Inflammatory macrophage (primary cell): ENCODE measurements at regions not wholly inside any gene's neighbourhood (a gene's known extent, or its start where the extent isn't known, plus 50 kb on each side); places are given as distances from the start of the nearest gene placed in this dataset.
A peak's percentile ranks its signal among the peaks of the same experiment; 100 is the strongest.

ENCODE experiments used
- DNase-seq, 2 donors: peaks; one replicate each; pipeline ENCODE4 v3.0.0-alpha.2; 2020 to 2022

- no peak for DNase-seq
Observed at GRCh38 chr13:107738004-107738403, 477.3 kb downstream of the LIG4 start.

- no peak for DNase-seq
Observed at GRCh38 chr13:107736731-107737130, 478.6 kb downstream of the LIG4 start.

GRCh38 chr13:107736170-107736569, 479.2 kb downstream of the LIG4 start:
- DNase-seq: no peak

GRCh38 chr13:107734891-107735625, 480.3 kb downstream of the LIG4 start:
- no peak for DNase-seq

- DNase-seq: no peak
Observed at GRCh38 chr13:107733276-107733675, 482.1 kb downstream of the LIG4 start.

GRCh38 chr13:107730813-107731212, 484.5 kb downstream of the LIG4 start:
- DNase-seq: no peak

- no peak for DNase-seq
Observed at GRCh38 chr13:107721125-107721869, 494.0 kb downstream of the LIG4 start.

- no peak for DNase-seq
Observed at GRCh38 chr13:107716741-107717140, 498.6 kb downstream of the LIG4 start.

- DNase-seq: no peak
Observed at GRCh38 chr13:107716241-107716640, 499.1 kb downstream of the LIG4 start.

- DNase-seq: no peak
Observed at GRCh38 chr13:107715496-107715895, 499.8 kb downstream of the LIG4 start.

- DNase-seq: no peak
Observed at GRCh38 chr13:107713314-107713713, 502.0 kb downstream of the LIG4 start.

- DNase-seq: no peak
Observed at GRCh38 chr13:107712145-107712860, 503.0 kb downstream of the LIG4 start.

- DNase-seq: no peak
Observed at GRCh38 chr13:107690181-107690580, 525.2 kb downstream of the LIG4 start.

GRCh38 chr13:107685876-107686275, 529.5 kb downstream of the LIG4 start:
- DNase-seq: no peak

- DNase-seq: no peak
Observed at GRCh38 chr13:107681600-107681999, 533.7 kb downstream of the LIG4 start.

- DNase-seq: no peak
Observed at GRCh38 chr13:107680115-107680514, 535.2 kb downstream of the LIG4 start.

- no peak for DNase-seq
Observed at GRCh38 chr13:107678075-107678689, 537.2 kb downstream of the LIG4 start.

GRCh38 chr13:107675847-107676550, 539.3 kb downstream of the LIG4 start:
- no peak for DNase-seq

GRCh38 chr13:107669391-107669993, 545.8 kb downstream of the LIG4 start:
- no peak for DNase-seq

GRCh38 chr13:107665926-107666458, 549.3 kb downstream of the LIG4 start:
- no peak for DNase-seq

GRCh38 chr13:107650081-107650701, 565.1 kb downstream of the LIG4 start:
- peak; percentile 3 to 36 for DNase-seq
